ENCODE measurements at regions not wholly inside any gene's neighbourhood (a gene's known extent, or its start where the extent isn't known, plus 50 kb on each side); places are given as distances from the start of the nearest gene placed in this dataset.

GRCh38 chr1:229111703-229112319 is 159.1 kb upstream of the RAB4A start:
- DNase-seq (ENCODE audit: low spot score): no peak

GRCh38 chr1:229112832-229113548 is 157.9 kb upstream of the RAB4A start:
- no peak for DNase-seq (ENCODE audit: low spot score)

- DNase-seq (ENCODE audit: low spot score): no peak
Observed at GRCh38 chr1:229114315-229114714, 156.6 kb upstream of the RAB4A start.

- DNase-seq (ENCODE audit: low spot score): no peak
Observed at GRCh38 chr1:229114850-229115365, 156.0 kb upstream of the RAB4A start.

GRCh38 chr1:229116114-229116513 is 154.8 kb upstream of the RAB4A start:
- peak; percentile 74 for DNase-seq (ENCODE audit: low spot score)

- peak; percentile 91 for DNase-seq (ENCODE audit: low spot score)
Observed at GRCh38 chr1:229117664-229118300, 153.1 kb upstream of the RAB4A start.

GRCh38 chr1:229118477-229119061 is 152.3 kb upstream of the RAB4A start:
- no peak for DNase-seq (ENCODE audit: low spot score)

GRCh38 chr1:229119161-229119560 is 151.8 kb upstream of the RAB4A start:
- no peak for DNase-seq (ENCODE audit: low spot score)

GRCh38 chr1:229119876-229120275 is 151.0 kb upstream of the RAB4A start:
- no peak for DNase-seq (ENCODE audit: low spot score)

GRCh38 chr1:229121845-229122436 is 149.0 kb upstream of the RAB4A start:
- no peak for DNase-seq (ENCODE audit: low spot score)

GRCh38 chr1:229122606-229123005 is 148.3 kb upstream of the RAB4A start:
- no peak for DNase-seq (ENCODE audit: low spot score)

- DNase-seq (ENCODE audit: low spot score): no peak
Observed at GRCh38 chr1:229124116-229124515, 146.8 kb upstream of the RAB4A start.

- peak; percentile 78 for DNase-seq (ENCODE audit: low spot score)
Observed at GRCh38 chr1:229124520-229125124, 146.3 kb upstream of the RAB4A start.

GRCh38 chr1:229127301-229127700 is 143.6 kb upstream of the RAB4A start:
- no peak for DNase-seq (ENCODE audit: low spot score)

- DNase-seq (ENCODE audit: low spot score): no peak
Observed at GRCh38 chr1:229128066-229128608, 142.8 kb upstream of the RAB4A start.

- DNase-seq (ENCODE audit: low spot score): no peak
Observed at GRCh38 chr1:229129301-229130027, 141.4 kb upstream of the RAB4A start.

- DNase-seq (ENCODE audit: low spot score): peak; percentile 78
Observed at GRCh38 chr1:229130028-229130668, 140.8 kb upstream of the RAB4A start.

- DNase-seq (ENCODE audit: low spot score): peak; percentile 58
Observed at GRCh38 chr1:229131243-229132105, 139.4 kb upstream of the RAB4A start.

- no peak for DNase-seq (ENCODE audit: low spot score)
Observed at GRCh38 chr1:229132106-229132443, 138.8 kb upstream of the RAB4A start.

Data from mucosa of gallbladder (tissue), 1 donor.